Breast epithelium (tissue), 3 donors: ENCODE measurements at regions not wholly inside any gene's neighbourhood (a gene's known extent, or its start where the extent isn't known, plus 50 kb on each side); places are given as distances from the start of the nearest gene placed in this dataset.

ENCODE experiments used
- POLR2A ChIP-seq: fragments of 450-650 bp; IDR thresholded peaks from one replicate; pipeline ENCODE4 v1.6.1; 2016; ENCODE audit warnings: antibody characterized with exemption, mild to moderate bottlenecking, moderate library complexity
- TF ChIP-seq, protein P1 (sequence below), 3 donors: fragments of 450-650 bp; IDR thresholded peaks; one replicate each; pipeline ENCODE4 v1.5.1; 2016 to 2017; ENCODE audit warnings: antibody characterized with exemption in 3 of 3, mild to moderate bottlenecking in 3 of 3, moderate library complexity in 3 of 3

DNA sequence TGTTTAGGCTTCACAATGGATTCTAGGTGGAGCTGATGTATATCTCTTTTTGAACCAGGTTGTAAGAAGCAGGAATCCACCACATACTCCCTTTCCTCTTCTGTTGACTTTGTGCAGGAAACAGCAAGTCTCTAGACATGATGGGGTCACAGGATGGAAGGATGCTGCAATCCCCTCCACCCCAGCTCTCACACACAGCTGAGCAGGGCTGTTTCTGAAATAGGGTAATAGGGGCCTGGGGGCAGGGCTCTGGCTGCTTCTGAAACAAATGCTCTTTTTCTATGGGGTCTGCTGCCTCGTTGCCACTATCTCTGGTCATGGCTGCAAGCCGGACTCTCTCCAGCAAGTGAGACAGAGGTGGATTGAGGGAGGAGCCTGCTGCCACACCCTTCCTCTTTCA lies 148.9 kb downstream of the SOX11 start:
- TF ChIP-seq, protein P1, sequence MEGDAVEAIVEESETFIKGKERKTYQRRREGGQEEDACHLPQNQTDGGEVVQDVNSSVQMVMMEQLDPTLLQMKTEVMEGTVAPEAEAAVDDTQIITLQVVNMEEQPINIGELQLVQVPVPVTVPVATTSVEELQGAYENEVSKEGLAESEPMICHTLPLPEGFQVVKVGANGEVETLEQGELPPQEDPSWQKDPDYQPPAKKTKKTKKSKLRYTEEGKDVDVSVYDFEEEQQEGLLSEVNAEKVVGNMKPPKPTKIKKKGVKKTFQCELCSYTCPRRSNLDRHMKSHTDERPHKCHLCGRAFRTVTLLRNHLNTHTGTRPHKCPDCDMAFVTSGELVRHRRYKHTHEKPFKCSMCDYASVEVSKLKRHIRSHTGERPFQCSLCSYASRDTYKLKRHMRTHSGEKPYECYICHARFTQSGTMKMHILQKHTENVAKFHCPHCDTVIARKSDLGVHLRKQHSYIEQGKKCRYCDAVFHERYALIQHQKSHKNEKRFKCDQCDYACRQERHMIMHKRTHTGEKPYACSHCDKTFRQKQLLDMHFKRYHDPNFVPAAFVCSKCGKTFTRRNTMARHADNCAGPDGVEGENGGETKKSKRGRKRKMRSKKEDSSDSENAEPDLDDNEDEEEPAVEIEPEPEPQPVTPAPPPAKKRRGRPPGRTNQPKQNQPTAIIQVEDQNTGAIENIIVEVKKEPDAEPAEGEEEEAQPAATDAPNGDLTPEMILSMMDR (IDR thresholded peaks at IDR 0.05), result no peak
- TF ChIP-seq POLR2A, result no peak
